ENCODE measurements at regions not wholly inside any gene's neighbourhood (a gene's known extent, or its start where the extent isn't known, plus 50 kb on each side); places are given as distances from the start of the nearest gene placed in this dataset.

DNA sequence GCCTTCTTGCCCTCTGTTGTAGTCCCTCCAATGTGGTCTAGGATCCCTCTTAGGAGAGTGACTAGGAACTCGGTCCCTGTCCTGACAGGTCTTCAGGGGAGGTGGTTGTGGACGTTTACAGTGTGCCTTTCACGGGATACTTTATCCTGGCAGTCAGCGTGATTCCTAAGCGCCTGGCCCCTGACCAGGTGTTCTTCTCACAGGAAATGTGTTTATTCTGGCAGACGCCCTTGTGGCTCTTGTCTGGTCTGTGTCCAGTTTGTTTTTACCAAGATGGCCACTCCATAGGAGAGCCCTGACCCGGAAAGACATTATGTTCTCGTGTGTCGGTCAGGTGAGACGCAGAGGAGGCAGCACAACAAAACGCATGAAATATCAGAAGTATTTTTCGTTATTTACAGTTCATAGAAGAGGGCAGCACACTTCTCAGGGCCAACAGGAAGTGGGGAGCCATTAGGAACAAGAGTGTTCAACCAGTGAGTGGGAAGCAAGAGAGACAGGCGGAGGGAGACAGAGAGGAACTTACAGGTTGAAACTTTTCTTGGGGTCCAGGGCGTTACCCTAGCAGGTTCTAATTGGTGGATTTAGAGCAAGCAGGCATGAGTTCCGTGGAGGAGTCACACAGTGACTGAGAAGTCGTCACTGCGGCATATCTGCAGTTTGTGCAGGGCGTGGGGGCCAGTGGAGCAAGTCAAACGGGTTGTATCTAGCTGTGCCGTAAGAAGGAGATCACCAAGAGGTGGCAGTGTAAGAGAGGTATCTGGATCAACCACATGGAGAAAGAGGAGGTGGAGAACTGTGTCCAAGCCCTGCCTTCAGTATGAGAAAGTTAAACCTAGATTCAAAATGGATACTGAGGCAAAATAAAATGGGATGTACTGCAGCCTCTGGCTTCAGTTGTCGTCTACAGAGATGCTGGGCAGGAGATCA is 412.9 kb downstream of the ZSWIM6 start:
- no peak for DNase-seq

DNA sequence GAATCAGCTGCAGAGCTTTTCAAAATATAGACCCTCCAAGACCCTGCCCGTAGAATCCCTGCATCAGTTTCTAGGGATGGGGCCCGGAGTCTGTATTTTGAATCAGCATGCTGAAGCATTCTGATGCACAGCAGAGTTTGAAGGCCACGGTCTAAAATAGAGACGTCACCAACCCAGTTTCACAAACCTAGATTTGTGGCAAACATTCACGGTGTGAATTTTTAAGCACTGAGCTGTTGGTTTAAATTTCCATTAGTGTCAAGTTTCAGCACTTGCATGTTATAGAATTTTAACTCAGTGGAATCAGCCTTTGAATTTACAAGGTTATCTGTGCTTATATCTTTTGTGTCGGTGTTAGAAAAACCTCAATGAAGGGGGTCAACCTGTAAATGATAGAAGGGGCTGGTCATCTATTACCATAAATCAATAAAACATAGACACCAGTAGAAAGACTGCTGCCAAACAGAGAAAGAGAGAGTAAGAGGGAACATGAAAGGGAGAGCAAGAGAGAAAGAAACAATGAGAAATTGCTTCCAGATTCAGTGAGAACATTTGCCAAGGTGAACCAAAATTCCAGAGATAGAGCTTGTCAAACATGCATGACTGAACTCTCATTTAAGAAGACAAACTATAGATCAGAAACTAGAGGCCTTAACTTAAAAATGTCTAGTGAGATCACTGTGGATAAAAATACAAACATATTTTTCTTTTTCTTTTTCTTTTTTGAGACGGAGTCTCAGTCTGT is 414.9 kb downstream of the ZSWIM6 start:
- no peak for DNase-seq

DNA sequence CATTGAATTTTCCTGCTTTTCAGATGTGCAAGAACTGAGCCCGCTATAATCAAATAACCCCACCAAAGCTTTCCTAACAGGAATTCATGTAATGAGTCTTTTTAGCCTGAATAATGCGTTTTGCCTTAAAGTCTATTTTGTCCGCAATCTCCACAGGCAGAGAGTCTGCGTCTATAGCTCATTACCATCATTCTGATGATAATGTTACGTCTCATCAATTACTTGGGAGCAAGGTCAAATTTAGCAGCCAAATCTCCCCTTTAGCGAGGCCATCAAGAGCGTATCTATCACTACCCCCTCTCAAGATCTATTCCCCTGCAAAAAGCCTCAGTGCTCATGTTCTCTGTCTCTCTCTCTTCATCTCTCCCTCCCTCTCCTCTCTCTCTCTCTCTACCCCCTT is 416.1 kb downstream of the ZSWIM6 start:
- no peak for DNase-seq

DNA sequence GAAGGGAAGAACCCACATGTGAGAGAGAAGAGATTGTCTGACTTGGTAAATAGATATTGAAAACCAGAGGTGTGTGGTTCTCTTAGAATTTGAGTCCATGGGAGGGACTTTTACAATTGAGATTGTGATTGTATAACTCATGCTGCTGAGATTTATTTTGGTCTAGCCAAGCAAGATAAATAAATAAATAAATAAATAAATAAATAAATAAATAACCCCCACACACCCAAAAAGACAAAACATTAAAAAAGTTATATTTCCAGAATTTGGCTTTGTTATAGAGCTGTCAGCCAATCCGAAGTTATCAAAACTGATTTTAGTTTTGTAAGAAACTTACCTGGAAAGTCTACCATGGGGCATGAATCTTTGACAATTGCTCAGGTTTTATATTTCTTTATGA is 416.6 kb downstream of the ZSWIM6 start:
- DNase-seq, result no peak

DNA sequence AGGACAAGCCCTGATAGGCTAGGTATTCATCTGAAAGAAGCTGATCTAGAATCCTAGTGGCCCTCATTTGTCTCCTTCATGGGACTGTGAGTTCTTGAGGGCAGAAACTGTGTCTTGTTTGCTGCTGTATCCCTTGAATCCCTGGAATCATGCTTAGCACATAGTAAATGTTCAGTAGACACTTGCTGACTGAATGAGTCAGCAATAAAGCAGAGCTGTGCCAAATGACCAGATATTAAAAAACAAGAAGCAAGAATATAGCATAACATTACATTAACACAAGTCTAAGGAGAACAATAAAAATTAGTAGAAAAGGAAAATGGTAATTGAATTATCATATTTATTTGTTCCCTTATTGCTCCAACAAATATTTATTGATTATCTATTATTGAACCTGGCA is 420.5 kb downstream of the ZSWIM6 start:
- DNase-seq, result no peak

DNA sequence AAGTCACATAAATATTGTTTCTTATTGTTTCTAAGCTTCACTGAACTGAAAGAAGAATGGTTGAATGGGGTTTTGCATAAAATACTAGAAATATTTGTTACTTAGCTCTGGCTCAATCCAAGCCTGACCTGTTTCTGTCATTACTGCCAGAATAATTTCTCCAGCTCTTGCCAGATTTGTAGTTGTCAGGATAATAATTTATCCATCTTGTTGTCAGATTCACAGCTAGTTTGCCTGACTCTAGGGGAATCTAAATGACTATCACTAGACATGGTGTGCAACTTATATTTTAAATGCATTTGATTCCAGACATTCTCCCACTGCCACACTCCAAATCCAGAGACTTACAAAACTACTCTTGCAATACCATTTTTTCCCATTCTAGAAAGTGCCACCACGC is 422.7 kb downstream of the ZSWIM6 start:
- no peak for DNase-seq

DNA sequence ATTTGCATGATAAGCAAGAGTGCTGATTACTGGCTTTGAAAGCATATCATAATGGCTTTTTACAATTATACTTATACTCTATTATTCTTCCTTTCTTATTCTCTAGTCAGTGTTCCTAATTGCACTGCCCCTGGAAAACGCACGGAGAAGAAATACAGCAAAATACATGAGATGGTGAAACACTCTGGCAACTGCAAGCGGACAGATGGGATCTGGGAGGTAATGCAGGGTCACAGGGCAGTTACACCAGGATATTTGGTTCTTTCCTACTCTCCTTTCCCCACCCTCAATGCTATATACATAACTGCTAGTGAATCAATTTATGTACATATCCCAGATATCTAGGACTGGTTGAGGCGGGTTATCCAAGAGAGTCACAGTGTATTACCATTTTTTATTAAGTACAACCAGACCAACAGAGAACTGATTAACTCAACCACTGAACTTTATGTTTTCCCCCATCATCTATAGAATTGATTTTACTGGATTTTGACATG is 423.7 kb downstream of the ZSWIM6 start:
- DNase-seq, result no peak

DNA sequence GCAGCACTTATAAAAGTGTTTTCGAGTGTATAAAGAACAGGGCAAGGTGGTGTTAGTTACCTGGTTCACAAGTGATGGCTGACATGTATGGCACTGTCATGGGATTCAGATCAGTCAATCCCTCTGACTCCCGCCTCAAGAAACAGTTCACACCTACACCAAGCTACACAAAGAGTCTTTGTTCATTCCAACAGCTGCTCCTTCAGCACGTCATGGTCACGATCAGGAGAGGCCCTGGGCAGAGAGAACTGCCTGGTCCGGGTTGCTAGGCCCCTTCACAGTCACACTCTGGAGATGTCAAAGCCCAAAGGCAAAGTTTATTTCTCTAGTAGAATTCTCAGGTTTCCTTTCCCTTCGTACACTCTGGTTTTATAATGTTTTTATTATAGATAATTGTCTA is 426.7 kb downstream of the ZSWIM6 start:
- DNase-seq, result no peak

DNA sequence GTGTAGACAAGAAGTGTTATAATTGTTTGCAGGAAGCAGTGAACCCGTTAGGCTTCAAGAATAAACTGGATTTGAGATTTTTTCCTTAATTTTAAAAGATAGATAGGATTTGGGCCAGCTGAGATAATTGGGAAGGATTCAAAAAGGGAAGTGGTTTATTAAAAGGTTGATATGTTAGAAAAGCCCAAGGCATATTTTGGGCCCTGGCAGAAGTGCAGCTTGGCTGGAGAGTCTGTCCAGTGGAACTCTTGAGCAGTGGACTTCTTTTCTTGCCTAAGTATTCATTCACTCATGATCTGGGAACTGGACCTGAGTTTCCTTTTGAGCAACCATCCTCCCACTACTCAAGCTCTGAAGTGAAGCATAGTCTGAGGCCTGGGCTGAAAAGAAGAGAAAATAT is 433.4 kb downstream of the ZSWIM6 start:
- DNase-seq, result no peak

DNA sequence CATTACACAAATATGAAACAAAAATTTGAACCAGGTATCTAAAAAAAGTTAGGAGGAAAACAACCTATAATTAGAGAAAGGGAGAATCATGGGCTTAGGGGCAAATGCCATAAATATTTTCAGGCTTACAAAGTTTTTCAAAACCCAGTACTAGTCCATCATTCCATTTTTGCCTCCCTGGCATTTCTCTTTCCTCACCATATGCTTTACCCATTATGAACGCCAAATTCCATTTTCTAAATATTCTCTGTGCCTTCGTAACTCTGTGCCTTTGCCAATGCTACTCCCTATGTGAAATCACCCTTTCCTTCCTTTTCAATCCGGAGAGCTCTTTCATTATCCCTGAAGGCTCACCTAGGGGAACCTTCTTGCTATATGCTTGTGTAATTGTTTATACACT is 434.1 kb downstream of the ZSWIM6 start:
- no peak for DNase-seq

DNA sequence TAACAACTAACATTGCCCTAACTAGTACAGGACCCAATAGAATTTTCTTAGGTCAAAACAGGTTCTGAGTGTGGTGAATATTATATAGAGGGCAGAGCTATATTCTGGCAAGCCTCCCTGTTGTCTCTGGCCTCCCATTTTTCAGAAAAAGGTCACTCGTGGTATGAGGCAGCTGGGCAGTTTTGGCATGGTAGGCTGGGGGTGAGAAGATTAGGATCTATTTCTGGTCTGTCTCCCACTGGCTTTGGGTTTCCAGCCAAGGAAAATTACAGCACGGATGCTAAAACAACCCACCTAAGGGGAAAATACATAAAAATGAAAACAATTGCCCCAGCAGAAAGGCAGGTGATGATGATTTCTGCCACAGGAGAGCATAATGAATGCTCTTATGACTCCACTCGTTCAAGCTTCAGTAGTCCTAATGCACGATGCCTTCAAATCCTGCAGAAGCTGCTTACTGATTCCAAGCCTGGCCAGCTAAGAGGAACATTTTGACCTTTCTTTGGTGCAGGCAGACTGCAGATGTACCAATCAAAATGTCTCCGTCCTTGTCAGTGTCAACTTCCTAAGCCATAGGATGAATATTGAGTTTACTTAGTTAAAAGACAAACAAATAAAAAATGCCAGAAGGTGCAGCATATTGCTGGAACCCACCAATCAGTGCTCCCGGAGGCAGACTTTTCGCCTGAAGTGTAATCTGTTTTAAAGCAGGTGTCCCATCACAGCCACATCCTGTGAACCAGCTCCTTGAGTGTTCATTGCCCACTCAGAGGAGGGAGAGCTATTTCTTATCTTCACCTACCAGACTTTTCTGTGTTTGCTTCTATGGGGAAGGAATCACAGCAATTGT is 435.4 kb downstream of the ZSWIM6 start:
- no peak for DNase-seq

DNA sequence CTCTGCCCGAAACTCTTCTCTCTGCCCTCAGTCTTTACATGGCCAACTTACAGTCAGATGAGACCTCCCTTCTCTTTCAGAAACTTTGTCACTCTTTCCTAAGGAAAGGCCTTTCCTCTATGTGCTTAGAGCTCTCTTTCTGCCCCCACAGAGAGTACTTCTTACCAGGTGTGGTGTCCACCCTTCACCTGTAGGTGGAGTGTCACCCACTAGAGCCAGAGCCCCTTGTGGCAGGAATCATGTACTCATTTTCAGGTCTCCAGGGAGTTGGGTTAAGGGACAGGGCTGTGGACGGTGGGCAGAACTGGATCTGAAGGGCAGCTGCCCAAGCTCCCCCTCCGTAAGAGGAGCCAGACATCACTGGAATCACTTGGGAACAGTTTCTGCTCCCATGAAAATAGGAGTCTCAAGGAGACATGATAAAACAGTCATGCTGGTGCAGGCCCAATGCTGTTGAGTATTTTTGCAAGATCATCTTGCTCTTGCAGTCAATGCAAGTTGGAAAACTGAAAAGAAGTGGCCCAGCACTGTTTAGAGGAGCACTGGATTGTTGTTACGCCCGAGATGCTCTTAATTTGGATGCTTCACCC is 436.7 kb downstream of the ZSWIM6 start:
- no peak for DNase-seq

DNA sequence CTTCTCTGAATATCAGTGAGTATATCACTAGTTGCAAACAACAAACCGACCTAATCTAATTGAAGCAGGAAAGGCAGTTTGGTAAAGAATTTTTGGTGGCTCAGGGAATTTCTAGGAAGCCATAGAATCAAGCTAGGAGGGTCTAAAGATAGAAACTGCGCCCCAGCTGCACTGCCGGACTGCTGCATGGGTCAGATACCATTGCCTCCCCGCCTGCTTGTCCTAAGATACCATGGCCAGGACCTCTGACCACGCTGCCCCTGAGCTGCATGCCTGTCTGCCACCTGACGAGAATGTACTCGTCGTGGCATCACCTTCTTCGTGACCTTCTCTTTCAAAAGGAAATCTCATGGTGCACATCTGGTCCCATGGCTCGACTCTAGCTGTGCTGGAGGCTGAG is 439.0 kb downstream of the ZSWIM6 start:
- no peak for DNase-seq

DNA sequence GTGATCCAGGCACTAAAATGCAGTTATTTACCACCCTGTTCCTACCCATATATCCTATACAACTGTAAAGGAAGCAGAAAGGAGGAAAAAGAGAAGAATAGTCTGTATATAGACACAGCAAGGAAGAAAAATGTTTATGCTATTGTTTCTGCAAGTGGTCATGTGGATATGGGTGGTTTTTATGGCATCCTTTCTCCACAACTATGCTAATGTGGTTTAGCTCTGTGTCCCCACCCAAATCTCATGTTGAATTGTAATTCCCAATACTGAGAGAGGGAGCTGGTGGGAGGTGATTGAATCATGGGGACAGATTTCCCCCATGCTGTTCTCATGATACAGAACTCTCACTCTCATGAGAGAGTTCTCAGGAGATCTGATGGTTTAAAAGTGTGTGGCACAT is 439.8 kb downstream of the ZSWIM6 start:
- DNase-seq, result no peak

DNA sequence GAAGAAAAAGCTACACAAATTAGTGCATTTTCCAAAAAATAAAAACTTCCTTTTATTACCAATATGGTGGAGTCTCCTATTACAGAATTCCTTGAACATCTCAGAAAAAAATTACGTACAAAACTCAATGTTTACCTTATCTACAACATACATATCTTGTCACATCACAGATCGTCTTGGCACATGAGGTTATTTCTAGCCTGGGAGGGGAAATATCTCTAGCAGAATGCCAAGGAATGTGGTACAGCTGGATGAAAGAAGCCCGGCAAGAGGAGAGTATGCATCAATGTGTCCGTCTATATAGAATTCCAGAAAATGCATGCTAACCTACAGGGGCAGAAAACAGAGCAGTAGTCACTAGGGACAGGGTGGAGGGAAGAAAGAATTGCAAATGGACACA is 443.8 kb downstream of the ZSWIM6 start:
- no peak for DNase-seq

DNA sequence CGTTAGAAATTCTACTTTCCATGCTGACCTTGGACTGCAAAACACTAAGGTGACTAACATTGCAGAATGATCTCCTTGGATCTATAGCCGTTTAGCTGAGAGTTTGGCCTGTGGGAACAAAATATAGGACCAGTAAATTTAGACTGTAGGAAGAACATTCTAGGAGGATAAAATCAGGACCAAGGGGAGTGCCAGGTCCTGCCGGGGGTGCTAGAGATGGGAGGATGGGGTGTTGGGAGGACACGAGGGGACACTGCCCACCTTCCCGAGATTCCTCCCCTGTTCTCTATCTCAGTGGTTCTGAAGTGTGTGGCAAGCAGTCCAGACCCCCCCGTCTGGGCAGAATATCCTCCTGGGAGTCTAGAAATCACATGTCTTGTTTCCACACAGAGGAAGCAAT is 445.2 kb downstream of the ZSWIM6 start:
- no peak for DNase-seq

DNA sequence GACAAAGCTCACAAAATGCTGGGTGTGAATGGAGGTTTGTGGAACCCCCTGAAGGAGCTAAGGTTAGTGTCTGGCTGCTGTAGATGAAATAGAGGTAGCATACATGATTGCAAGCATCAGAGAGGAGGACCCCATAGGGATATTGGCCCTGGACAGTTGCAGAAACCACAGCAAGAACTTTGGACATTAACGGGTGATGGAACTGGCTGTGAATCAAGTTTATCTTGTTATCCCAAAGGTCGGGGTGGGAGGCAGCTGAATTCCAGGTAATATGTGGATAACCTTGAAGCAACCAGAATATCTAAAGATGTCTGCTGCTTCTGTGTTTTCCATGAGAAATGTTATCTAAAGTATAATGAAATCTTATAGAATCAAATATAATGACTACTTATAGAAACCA is 447.7 kb downstream of the ZSWIM6 start:
- DNase-seq, result no peak

DNA sequence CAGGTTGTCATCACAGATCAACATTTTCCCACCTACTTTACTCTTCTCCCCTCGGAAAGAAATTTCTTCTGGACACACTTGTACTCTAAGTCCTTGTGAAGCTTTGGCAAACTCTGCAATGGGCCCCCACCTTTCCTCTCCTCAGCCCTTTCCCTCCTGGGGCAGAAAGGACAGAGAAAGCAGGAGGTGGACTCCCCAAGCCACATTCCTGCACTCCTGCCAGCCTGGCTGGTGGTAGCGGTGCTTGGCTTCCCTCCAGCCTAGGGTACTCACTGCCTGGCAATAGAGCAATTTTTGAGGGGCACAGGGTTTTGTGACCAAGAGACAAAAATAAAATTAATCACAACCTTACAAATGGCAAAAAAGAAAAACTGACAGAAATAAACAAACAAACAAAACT is 451.4 kb downstream of the ZSWIM6 start:
- no peak for DNase-seq

DNA sequence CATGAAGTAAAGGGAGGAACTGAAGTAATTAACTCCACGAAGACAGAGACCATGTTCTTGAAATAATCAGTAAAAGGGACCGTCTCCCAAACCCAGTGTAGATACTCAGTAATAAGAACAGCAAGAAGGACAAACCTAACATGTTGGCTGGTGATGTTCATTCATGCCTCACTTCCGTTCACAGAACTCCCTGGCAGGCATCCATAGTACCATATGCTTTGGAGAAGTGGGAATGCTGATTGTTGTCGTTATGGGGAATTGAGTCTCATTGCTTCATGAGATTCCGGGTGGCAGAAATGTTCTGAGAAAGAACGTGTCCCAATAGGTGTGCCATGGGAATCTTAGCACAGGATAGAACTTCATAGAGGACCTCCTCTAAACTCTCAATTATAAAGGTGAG is 452.3 kb downstream of the ZSWIM6 start:
- no peak for DNase-seq

DNA sequence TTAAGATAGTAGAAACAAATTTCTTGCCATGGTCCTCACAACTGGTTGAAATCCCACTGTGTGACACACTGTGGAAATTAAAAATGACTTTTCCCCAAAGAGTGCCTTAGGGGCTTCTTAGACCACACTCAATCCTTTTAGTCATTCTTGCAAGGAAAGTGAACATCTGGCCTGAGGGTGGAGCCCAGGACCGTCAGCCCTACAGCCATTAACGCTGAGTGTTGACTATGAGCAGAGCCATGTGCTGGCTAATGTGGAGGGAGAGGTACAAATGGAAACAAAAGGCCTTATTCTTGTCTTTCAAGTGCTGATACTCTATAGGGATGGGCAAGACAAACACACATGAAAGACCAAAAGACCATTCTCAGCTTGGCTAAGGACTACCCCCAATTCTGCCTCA is 456.5 kb downstream of the ZSWIM6 start:
- DNase-seq, result no peak

DNA sequence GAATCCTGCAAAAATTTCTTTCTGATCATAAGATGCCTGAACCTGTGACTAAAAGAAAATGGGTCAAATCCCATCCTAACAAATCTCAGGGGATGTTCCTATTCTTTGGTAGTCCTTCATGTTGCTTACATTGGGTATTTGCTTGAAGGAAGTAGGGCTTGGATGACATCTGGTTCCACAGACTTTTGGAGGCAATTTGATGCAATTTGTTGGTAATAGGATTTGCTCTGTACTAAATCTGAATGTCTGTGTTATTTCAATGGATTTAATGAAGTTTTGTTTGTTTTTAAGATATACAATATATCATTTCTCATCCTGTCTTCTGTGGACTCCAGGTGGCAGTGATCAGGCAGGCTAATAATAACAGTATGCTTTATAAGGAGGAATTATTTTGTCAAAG is 457.9 kb downstream of the ZSWIM6 start:
- DNase-seq, result no peak

DNA sequence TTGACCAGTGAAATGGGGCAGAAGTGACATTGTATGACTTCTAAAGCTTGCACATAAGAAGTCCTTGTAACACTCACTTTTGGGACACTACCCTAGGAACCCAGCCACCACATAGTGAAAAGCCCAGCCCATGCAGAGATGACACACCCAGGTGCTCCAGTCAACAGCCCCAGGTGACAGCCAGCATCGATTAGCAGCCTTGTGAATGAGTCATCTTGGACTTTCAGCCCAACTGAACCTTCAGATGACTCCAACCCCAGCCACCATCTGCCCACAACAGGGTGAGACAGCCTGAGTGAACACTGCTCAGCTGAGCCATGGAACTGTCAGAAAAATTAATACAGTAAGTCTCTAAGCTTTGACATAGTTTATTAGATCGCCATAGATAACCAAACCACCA is 458.6 kb downstream of the ZSWIM6 start:
- no peak for DNase-seq

DNA sequence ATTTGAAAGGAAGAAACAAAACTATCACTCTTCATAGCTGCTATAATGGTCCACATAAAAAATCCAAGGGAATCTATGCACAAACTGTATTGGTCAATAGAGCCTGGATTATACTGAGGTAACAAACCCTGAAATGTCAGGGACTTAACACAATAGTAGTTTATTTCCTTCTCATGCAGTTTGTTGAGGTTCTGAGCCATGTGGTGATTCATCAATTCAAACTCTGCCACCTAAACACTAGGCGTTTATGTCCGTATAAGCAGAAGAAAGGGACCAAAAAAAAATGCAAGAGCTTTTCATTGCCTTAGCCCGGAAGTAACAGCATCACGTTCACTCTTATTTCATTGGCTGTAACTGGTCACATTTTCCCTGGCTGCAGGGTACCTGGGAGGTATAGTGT is 464.7 kb downstream of the ZSWIM6 start:
- DNase-seq, result no peak
